GM10266 (cell line): ENCODE measurements at regions not wholly inside any gene's neighbourhood (a gene's known extent, or its start where the extent isn't known, plus 50 kb on each side); places are given as distances from the start of the nearest gene placed in this dataset.

Experiments
- DNase-seq: peaks from one replicate; pipeline ENCODE4 v3.0.0; 2012; ENCODE audit errors: extremely low spot score
- CTCF ChIP-seq: IDR thresholded peaks from 2 replicates; pipeline ENCODE4 v1.5.1; 2012; ENCODE audit warnings: mild to moderate bottlenecking, low read depth; ENCODE audit not compliant: control insufficient read depth, insufficient read depth; ENCODE audit errors: missing control alignments

- no peak for DNase-seq
- TF ChIP-seq CTCF = no peak
Observed at GRCh38 chr6:14738933-14739332, 506.9 kb upstream of the JARID2 start.

- DNase-seq = no peak
- TF ChIP-seq CTCF = no peak
Observed at GRCh38 chr6:14739827-14740226, 506.0 kb upstream of the JARID2 start.

- no peak for DNase-seq
- TF ChIP-seq CTCF = no peak
Observed at GRCh38 chr6:14742171-14742570, 503.7 kb upstream of the JARID2 start.

GRCh38 chr6:14742680-14743079, 503.2 kb upstream of the JARID2 start:
- TF ChIP-seq CTCF = no peak

GRCh38 chr6:14743144-14743473, 502.8 kb upstream of the JARID2 start:
- TF ChIP-seq CTCF = no peak
- no peak for DNase-seq

More at GRCh38 chr6:14742680-14743079, 503.2 kb upstream of the JARID2 start:
- no peak for DNase-seq

GRCh38 chr6:14743474-14744211, 502.2 kb upstream of the JARID2 start:
- no peak for TF ChIP-seq CTCF

GRCh38 chr6:14744212-14744556, 501.7 kb upstream of the JARID2 start:
- TF ChIP-seq CTCF = no peak
- no peak for DNase-seq

More at GRCh38 chr6:14743474-14744211, 502.2 kb upstream of the JARID2 start:
- no peak for DNase-seq
